HCT116 (cell line): ENCODE measurements at regions not wholly inside any gene's neighbourhood (a gene's known extent, or its start where the extent isn't known, plus 50 kb on each side); places are given as distances from the start of the nearest gene placed in this dataset.

Experiments
- ATAC-seq: fragments of 200-7000 bp; cut with Tn5 transposase; 2 replicates; pipeline ENCODE4 v1.9.1; 2020; ENCODE audit warnings: mild to moderate bottlenecking, moderate library complexity
- BruUV-seq: library from RNA; stranded (reverse); fragments of 400-500 nt; replicated peaks from 2 replicates; lab custom pipeline; 2021; lab: Mats Ljungman, UMichigan
- CTCF ChIA-PET: fragments of 300-600 bp; sonication (Branson Sonifier 250); formaldehyde crosslinking; loops from one replicate; lab custom pipeline; 2021; ENCODE audit warnings: antibody characterized with exemption; lab: Charles Lee
- POLR2A ChIA-PET: fragments of 300-600, 350-600 bp; sonication (Branson Sonifier 250); formaldehyde crosslinking; loops from one replicate; lab custom pipeline; 2021; ENCODE audit warnings: antibody characterized with exemption; lab: Charles Lee
- RAD21 ChIA-PET, 2 experiments: fragments of 300-600 bp; sonication (Branson Sonifier 250); formaldehyde crosslinking; loops; one replicate each; lab custom pipeline; 2023; ENCODE audit warnings: low total read pairs in 2 of 2; ENCODE audit not compliant: uncharacterized antibody in 2 of 2, unreplicated experiment in 2 of 2, low non-redundant PET in 1 of 2; lab: Charles Lee
- DNase-seq: peaks from one replicate; pipeline ENCODE4 v3.0.0-alpha.2; 2010; ENCODE audit warnings: low read depth, low spot score
- H2AFZ ChIP-seq: fragments of 200-600 bp; shearing (Covaris generic), sonication (generic); 2 replicates; pipeline ENCODE4 v1.6.1; 2017; ENCODE audit warnings: low read depth, mixed run types, mixed read lengths, antibody characterized with exemption, low read length; ENCODE audit not compliant: poor library complexity, severe bottlenecking
- H3K27ac ChIP-seq: 2 replicates; pipeline ENCODE4 v1.5.1; 2012; ENCODE audit warnings: low read depth, low read length
- H3K27me3 ChIP-seq: fragments of 200-600 bp; sonication (generic); 2 replicates; pipeline ENCODE4 v1.6.1; 2016; ENCODE audit warnings: mixed run types, low read length, mixed read lengths; ENCODE audit not compliant: insufficient read depth
- H3K36me3 ChIP-seq, 2 experiments: fragments of 200-500 bp in 1 of 2; fragments of 200-600 bp in 1 of 2; sonication (Bioruptor generic) in 1 of 2; sonication (generic) in 1 of 2; 2 replicates each; pipeline versions ENCODE4 v1.5.1 to v1.6.1; 2014 to 2016; ENCODE audit warnings: low read length in 2 of 2, inconsistent platforms in 1 of 2, mixed read lengths in 1 of 2, mixed run types in 1 of 2; ENCODE audit not compliant: insufficient read depth in 2 of 2, control insufficient read depth in 1 of 2
- H3K4me1 ChIP-seq, 2 experiments: fragments of 200-600 bp in 1 of 2; sonication (generic) in 1 of 2; 2 replicates each; pipeline versions ENCODE4 v1.5.1 to v1.6.1; 2012 to 2017; ENCODE audit warnings: low read length in 2 of 2, inconsistent platforms in 1 of 2, mild to moderate bottlenecking in 1 of 2, mixed read lengths in 1 of 2, mixed run types in 1 of 2, moderate library complexity in 1 of 2; ENCODE audit not compliant: insufficient read depth in 2 of 2, control insufficient read depth in 1 of 2
- H3K4me2 ChIP-seq: fragments of 200-600 bp; sonication (generic); 2 replicates; pipeline ENCODE4 v1.6.1; 2017; ENCODE audit warnings: mixed run types, low read length, mixed read lengths
- H3K4me3 ChIP-seq, 2 experiments: fragments of 200-600 bp in 1 of 2; sonication (generic) in 1 of 2; replicated peaks in 1 of 2; 2 replicates each; pipeline ENCODE4 v1.5.1; 2011 to 2016; ENCODE audit warnings: low read length in 2 of 2, control low read depth in 1 of 2, low read depth in 1 of 2, mild to moderate bottlenecking in 1 of 2, mixed read lengths in 1 of 2, mixed run types in 1 of 2
- H3K79me2 ChIP-seq: fragments of 200-600 bp; sonication (generic); 2 replicates; pipeline ENCODE4 v1.6.1; 2017; ENCODE audit warnings: mild to moderate bottlenecking, mixed run types, low read length, moderate library complexity, mixed read lengths; ENCODE audit not compliant: insufficient read depth
- H3K9ac ChIP-seq: fragments of 200-600 bp; sonication (generic); 2 replicates; pipeline ENCODE4 v1.6.1; 2016; ENCODE audit warnings: low read length, mixed read lengths
- H3K9me2 ChIP-seq: fragments of 200-600 bp; sonication (generic), shearing (Covaris generic); 2 replicates; pipeline ENCODE4 v1.6.1; 2017; ENCODE audit warnings: mixed run types, mild to moderate bottlenecking, moderate library complexity; ENCODE audit not compliant: insufficient read depth
- H3K9me3 ChIP-seq, 2 experiments: fragments of 200-500 bp in 1 of 2; fragments of 200-600 bp in 1 of 2; sonication (Bioruptor generic) in 1 of 2; sonication (generic) in 1 of 2; 2 replicates each; pipeline ENCODE4 v1.6.1; 2014 to 2017; ENCODE audit warnings: low read length in 2 of 2, mixed read lengths in 2 of 2, inconsistent platforms in 1 of 2, low read depth in 1 of 2, mild to moderate bottlenecking in 1 of 2, mixed run types in 1 of 2, moderate library complexity in 1 of 2; ENCODE audit not compliant: control insufficient read depth in 1 of 2, insufficient read depth in 1 of 2
- H4K20me1 ChIP-seq: fragments of 200-600 bp; sonication (generic), shearing (Covaris generic); 2 replicates; pipeline ENCODE4 v1.6.1; 2017; ENCODE audit warnings: mixed run types, mild to moderate bottlenecking, moderate library complexity; ENCODE audit not compliant: insufficient read depth
- ATF3 ChIP-seq: IDR thresholded peaks from 2 replicates; pipeline ENCODE4 v1.6.1; 2012
- CBX3 ChIP-seq: IDR thresholded peaks from 2 replicates; pipeline ENCODE4 v1.6.1; 2012; ENCODE audit warnings: low read depth
- CEBPB ChIP-seq: IDR thresholded peaks from 2 replicates; pipeline ENCODE4 v1.6.1; 2012; ENCODE audit warnings: low read depth
- EGR1 ChIP-seq: IDR thresholded peaks from 2 replicates; pipeline ENCODE4 v1.6.1; 2012; ENCODE audit warnings: low read depth
- FOSL1 ChIP-seq: IDR thresholded peaks from 2 replicates; pipeline ENCODE4 v1.6.1; 2012; ENCODE audit warnings: low read depth
- JUND ChIP-seq: IDR thresholded peaks from 2 replicates; pipeline ENCODE4 v1.6.1; 2012
- MAX ChIP-seq: IDR thresholded peaks from 2 replicates; pipeline ENCODE4 v1.6.1; 2012
- POLR2A ChIP-seq: IDR thresholded peaks from 2 replicates; pipeline ENCODE4 v1.7.0; 2011; ENCODE audit warnings: borderline replicate concordance; ENCODE audit not compliant: insufficient read depth, insufficient read length; ENCODE audit errors: extremely low read depth
- POLR2AphosphoS5 ChIP-seq: IDR thresholded peaks from 2 replicates; pipeline ENCODE4 v1.6.1; 2011; ENCODE audit warnings: mild to moderate bottlenecking, low read depth, low read length, moderate library complexity
- RAD21 ChIP-seq: IDR thresholded peaks from 2 replicates; pipeline ENCODE4 v1.6.1; 2012; ENCODE audit warnings: low read depth, mild to moderate bottlenecking
- REST ChIP-seq: IDR thresholded peaks from 2 replicates; pipeline ENCODE4 v1.6.1; 2012; ENCODE audit warnings: low read depth
- SIN3A ChIP-seq: IDR thresholded peaks from 2 replicates; pipeline ENCODE4 v1.6.1; 2012; ENCODE audit warnings: low read depth
- SRF ChIP-seq: IDR thresholded peaks from 2 replicates; pipeline ENCODE4 v1.6.1; 2012; ENCODE audit warnings: low read depth
- TCF7L2 ChIP-seq: IDR thresholded peaks from 2 replicates; pipeline ENCODE4 v1.7.0; 2011; ENCODE audit warnings: borderline replicate concordance, inconsistent platforms; ENCODE audit not compliant: insufficient read depth, insufficient read length; ENCODE audit errors: extremely low read depth
- YY1 ChIP-seq: IDR thresholded peaks from 2 replicates; pipeline ENCODE4 v1.6.1; 2011; ENCODE audit warnings: low read length, low read depth, moderate library complexity, mild to moderate bottlenecking; ENCODE audit not compliant: insufficient replicate concordance; ENCODE audit errors: extremely low read depth
- ZBTB33 ChIP-seq: IDR thresholded peaks from 2 replicates; pipeline ENCODE4 v1.6.1; 2011; ENCODE audit warnings: mild to moderate bottlenecking, low read length, moderate library complexity; ENCODE audit not compliant: insufficient replicate concordance; ENCODE audit errors: extremely low read depth
- ZNF274 ChIP-seq: fragments of 200-500 bp; sonication (Bioruptor generic); IDR thresholded peaks from 2 replicates; pipeline ENCODE4 v1.6.1; 2014; ENCODE audit warnings: mild to moderate bottlenecking, low read depth, low read length, inconsistent platforms
- intact Hi-C: fragments of 100-400 bp; cut with micrococcal nuclease; formaldehyde crosslinking; loops from 2 replicates; pipeline ENCODE4 v1.10.0; 2022

- H3K27ac ChIP-seq, result no peak overlapping the region
- no peaks in the 10 kb centered on the region for H3K4me1 ChIP-seq
- no peaks in the 10 kb centered on the region for H3K79me2 ChIP-seq
- ATAC-seq, result no peak
- TF ChIP-seq ATF3 (no peak), ZBTB33 (no peak), MAX (no peak), YY1 (no peak), CEBPB (no peak), POLR2AphosphoS5 (no peak), JUND (no peak), EGR1 (no peak), SRF (no peak)
- H3K9me2 ChIP-seq, result no peaks in the 10 kb centered on the region
- H3K9me3 ChIP-seq, result no peaks in the 10 kb centered on the region
- no peaks in the 10 kb centered on the region for H3K36me3 ChIP-seq
- intact Hi-C loops, result no loop called here
- DNase-seq, result no peak
- POLR2A ChIA-PET, result no interaction called here
- no peak overlapping the region for H3K4me3 ChIP-seq
- H4K20me1 ChIP-seq, result no peaks in the 10 kb centered on the region
- no TSS peak for BruUV-seq
- no peak overlapping the region for H2AFZ ChIP-seq
- RAD21 ChIA-PET, result no interaction called here
- CTCF ChIA-PET, result no interaction called here
- no peak overlapping the region for H3K9ac ChIP-seq
- H3K27me3 ChIP-seq, result no peaks in the 10 kb centered on the region
- H3K4me2 ChIP-seq, result no peak overlapping the region
Measured at GRCh38 chr15:30008156-30008555, 74.6 kb upstream of the GOLGA8J start.

- BruUV-seq, result no TSS peak
- no peak overlapping the region for H3K9ac ChIP-seq
- no peak overlapping the region for H2AFZ ChIP-seq
- no peak overlapping the region for H3K27ac ChIP-seq
- no peaks in the 10 kb centered on the region for H3K79me2 ChIP-seq
- H3K4me1 ChIP-seq, result no peaks in the 10 kb centered on the region
- ChIA-PET RAD21 (no interaction called here), CTCF (no interaction called here), POLR2A (no interaction called here)
- no peak overlapping the region for H3K4me3 ChIP-seq
- ATAC-seq (no peak), DNase-seq (no peak)
- H4K20me1 ChIP-seq, result no peaks in the 10 kb centered on the region
- no peaks in the 10 kb centered on the region for H3K27me3 ChIP-seq
- H3K36me3 ChIP-seq, result no peaks in the 10 kb centered on the region
- no peak overlapping the region for H3K4me2 ChIP-seq
- H3K9me2 ChIP-seq, result no peaks in the 10 kb centered on the region
- intact Hi-C loops, result no loop called here
- H3K9me3 ChIP-seq, result no peaks in the 10 kb centered on the region
- TF ChIP-seq POLR2AphosphoS5 (no peak), RAD21 (no peak), ZNF274 (no peak), CEBPB (no peak), SRF (no peak), POLR2A (no peak), TCF7L2 (no peak), SIN3A (no peak), FOSL1 (no peak), REST (no peak), CBX3 (no peak)
Measured at GRCh38 chr15:30001602-30002001, 81.2 kb upstream of the GOLGA8J start.
